GM23248 (cell line): ENCODE measurements at regions not wholly inside any gene's neighbourhood (a gene's known extent, or its start where the extent isn't known, plus 50 kb on each side); places are given as distances from the start of the nearest gene placed in this dataset.

Experiments
- EZH2 ChIP-seq: fragments of 200-600 bp; sonication (generic); IDR thresholded peaks from 2 replicates; pipeline ENCODE4 v1.6.1; 2018; ENCODE audit warnings: antibody characterized with exemption, mild to moderate bottlenecking; ENCODE audit not compliant: insufficient read depth, poor library complexity, severe bottlenecking
- EZH2phosphoT487 ChIP-seq: fragments of 200-600 bp; sonication (generic); IDR thresholded peaks from 2 replicates; pipeline ENCODE4 v1.6.1; 2018; ENCODE audit warnings: antibody characterized with exemption, moderate library complexity, mild to moderate bottlenecking, low read depth; ENCODE audit not compliant: insufficient read depth

DNA sequence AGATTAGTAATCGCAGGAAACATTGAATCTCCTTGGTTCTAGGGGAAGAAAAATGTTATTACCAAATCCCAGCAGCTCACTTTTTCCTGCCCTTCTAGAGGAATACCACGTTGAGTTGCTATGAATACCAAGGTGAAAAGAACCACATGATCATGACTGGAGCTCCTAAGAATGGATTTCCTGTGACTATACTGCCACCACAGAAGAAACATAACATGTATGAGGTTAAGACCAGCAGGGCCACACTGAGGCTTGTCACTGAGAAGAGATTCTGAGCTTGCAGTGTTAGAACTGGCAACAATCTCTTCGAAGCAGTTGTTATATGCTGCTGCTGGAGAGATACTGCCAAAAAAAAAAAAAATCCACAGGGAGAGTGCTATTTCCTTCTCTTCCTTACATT is 1235.3 kb downstream of the FSTL5 start:
- no peak for TF ChIP-seq EZH2phosphoT487
- no peak for TF ChIP-seq EZH2
